ENCODE measurements at regions not wholly inside any gene's neighbourhood (a gene's known extent, or its start where the extent isn't known, plus 50 kb on each side); places are given as distances from the start of the nearest gene placed in this dataset.

- TF ChIP-seq, protein P1, sequence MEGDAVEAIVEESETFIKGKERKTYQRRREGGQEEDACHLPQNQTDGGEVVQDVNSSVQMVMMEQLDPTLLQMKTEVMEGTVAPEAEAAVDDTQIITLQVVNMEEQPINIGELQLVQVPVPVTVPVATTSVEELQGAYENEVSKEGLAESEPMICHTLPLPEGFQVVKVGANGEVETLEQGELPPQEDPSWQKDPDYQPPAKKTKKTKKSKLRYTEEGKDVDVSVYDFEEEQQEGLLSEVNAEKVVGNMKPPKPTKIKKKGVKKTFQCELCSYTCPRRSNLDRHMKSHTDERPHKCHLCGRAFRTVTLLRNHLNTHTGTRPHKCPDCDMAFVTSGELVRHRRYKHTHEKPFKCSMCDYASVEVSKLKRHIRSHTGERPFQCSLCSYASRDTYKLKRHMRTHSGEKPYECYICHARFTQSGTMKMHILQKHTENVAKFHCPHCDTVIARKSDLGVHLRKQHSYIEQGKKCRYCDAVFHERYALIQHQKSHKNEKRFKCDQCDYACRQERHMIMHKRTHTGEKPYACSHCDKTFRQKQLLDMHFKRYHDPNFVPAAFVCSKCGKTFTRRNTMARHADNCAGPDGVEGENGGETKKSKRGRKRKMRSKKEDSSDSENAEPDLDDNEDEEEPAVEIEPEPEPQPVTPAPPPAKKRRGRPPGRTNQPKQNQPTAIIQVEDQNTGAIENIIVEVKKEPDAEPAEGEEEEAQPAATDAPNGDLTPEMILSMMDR (IDR thresholded peaks at IDR 0.05) = no peak
- TF ChIP-seq POLR2AphosphoS5 (IDR thresholded peaks at IDR 0.05) (no peak), POLR2A (IDR thresholded peaks at IDR 0.05) (no peak), EP300 (IDR thresholded peaks at IDR 0.05; ENCODE audit: low read depth) (no peak)
Measured at GRCh38 chr6:102300350-102300749, 906.8 kb downstream of the GRIK2 start.
